ENCODE measurements at regions not wholly inside any gene's neighbourhood (a gene's known extent, or its start where the extent isn't known, plus 50 kb on each side); places are given as distances from the start of the nearest gene placed in this dataset.

DNA sequence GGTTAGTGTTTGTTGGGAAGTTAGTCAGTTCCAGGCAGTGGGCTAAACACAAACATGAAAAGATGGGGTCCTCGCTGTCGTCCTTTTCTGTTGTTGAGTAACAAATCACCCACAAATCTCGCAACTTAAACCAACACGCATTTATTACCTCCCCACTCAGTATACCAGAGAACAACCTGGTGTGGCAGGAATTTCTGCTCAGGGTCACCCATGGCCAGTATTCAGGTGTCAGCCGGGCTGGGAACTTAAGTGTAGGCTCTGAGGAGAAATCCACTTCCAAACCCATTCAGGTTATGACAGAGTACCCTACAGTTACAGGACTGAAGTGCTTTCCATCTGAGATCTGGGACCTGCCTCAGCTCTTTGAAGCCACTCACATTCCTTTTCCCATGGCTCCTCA is 73.6 kb upstream of the SP4 start:
- DNase-seq (ENCODE audit: low read depth, low spot score) (no peak), FAIRE-seq (no peak), ATAC-seq (no peak)
- in situ Hi-C loops (cut with MboI) = loop anchor here (10.0 to 25.0 kb wide), 2 partner anchors 591 to 1117 kb away; partner anchors contain the start of gene CDCA7L
- Histone ChIP-seq H3K9ac (ENCODE audit: control insufficient read depth, insufficient read depth, low read length) (no peak overlapping the region), H3K4me3 (no peak overlapping the region), H3K9me3 (replicated peaks; ENCODE audit: control insufficient read depth, insufficient read depth, low read length) (peaks cover 5% of the 10 kb centered on the region), H3K27me3 (replicated peaks in 1 of 2; ENCODE audit: control insufficient read depth in 2 of 2, insufficient read depth in 2 of 2, low read length in 1 of 2) (no peaks in the 10 kb centered on the region), H3K4me2 (ENCODE audit: control insufficient read depth, insufficient read depth) (no peak overlapping the region), H3K4me1 (ENCODE audit: control insufficient read depth, insufficient read depth, low read length) (peaks cover 45% of the 10 kb centered on the region), H3K27ac (ENCODE audit: control insufficient read depth, insufficient read depth) (peak overlapping the region; percentile 85), H2AFZ (ENCODE audit: control insufficient read depth, low read depth, low read length) (no peak overlapping the region), H3K79me2 (ENCODE audit: control insufficient read depth, insufficient read depth, low read length) (no peaks in the 10 kb centered on the region), H3K36me3 (ENCODE audit: control insufficient read depth in 2 of 2, insufficient read depth in 2 of 2, low read length in 1 of 2) (no peaks in the 10 kb centered on the region), H4K20me1 (ENCODE audit: control insufficient read depth, insufficient read depth) (no peaks in the 10 kb centered on the region)
- intact Hi-C loops (cut with micrococcal nuclease; ENCODE audit: unreplicated experiment) = loop anchor here (5.0 to 10.0 kb wide), 2 partner anchors 47 to 591 kb away; partner anchors contain the start of gene CDCA7L
- WGBS (ENCODE audit: insufficient coverage, insufficient replicate concordance, low lambda C conversion rate, missing lambda C conversion rate) = 88% methylated on average over 5 of the region's 5 CpGs
- CTCF ChIA-PET = interaction anchor here (0.6 to 2.2 kb wide), 2 partner anchors 19 to 91 kb away, joined by 3 to 13 read pairs; no protein-coding TSS in a partner anchor
- POLR2A ChIA-PET = interaction anchor here (0.6 to 2.2 kb wide), 2 partner anchors 73 to 95 kb away, joined by 4 to 17 read pairs; partner anchors contain the start of gene SP4
- TF ChIP-seq, protein P1, sequence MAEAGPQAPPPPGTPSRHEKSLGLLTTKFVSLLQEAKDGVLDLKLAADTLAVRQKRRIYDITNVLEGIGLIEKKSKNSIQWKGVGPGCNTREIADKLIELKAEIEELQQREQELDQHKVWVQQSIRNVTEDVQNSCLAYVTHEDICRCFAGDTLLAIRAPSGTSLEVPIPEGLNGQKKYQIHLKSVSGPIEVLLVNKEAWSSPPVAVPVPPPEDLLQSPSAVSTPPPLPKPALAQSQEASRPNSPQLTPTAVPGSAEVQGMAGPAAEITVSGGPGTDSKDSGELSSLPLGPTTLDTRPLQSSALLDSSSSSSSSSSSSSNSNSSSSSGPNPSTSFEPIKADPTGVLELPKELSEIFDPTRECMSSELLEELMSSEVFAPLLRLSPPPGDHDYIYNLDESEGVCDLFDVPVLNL (IDR thresholded peaks at IDR 0.05; ENCODE audit: low read depth, low read length) = no peak
- TF ChIP-seq IKZF1 (conservative IDR thresholded peaks at IDR 0.05) (no peak), MTA2 (IDR thresholded peaks at IDR 0.05; ENCODE audit: low read depth) (no peak), YY1 (IDR thresholded peaks at IDR 0.05; ENCODE audit: low read depth, low read length) (no peak), TCF3 (IDR thresholded peaks at IDR 0.05; ENCODE audit: borderline replicate concordance, insufficient read depth, low read depth, low read length) (no peak), NBN (IDR thresholded peaks at IDR 0.05) (no peak), MYB (IDR thresholded peaks at IDR 0.05; ENCODE audit: borderline replicate concordance, low read depth, low read length) (no peak)
- TF ChIP-seq, protein P2, sequence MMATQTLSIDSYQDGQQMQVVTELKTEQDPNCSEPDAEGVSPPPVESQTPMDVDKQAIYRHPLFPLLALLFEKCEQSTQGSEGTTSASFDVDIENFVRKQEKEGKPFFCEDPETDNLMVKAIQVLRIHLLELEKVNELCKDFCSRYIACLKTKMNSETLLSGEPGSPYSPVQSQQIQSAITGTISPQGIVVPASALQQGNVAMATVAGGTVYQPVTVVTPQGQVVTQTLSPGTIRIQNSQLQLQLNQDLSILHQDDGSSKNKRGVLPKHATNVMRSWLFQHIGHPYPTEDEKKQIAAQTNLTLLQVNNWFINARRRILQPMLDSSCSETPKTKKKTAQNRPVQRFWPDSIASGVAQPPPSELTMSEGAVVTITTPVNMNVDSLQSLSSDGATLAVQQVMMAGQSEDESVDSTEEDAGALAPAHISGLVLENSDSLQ (IDR thresholded peaks at IDR 0.05) = no peak
- TF ChIP-seq, protein P3, sequence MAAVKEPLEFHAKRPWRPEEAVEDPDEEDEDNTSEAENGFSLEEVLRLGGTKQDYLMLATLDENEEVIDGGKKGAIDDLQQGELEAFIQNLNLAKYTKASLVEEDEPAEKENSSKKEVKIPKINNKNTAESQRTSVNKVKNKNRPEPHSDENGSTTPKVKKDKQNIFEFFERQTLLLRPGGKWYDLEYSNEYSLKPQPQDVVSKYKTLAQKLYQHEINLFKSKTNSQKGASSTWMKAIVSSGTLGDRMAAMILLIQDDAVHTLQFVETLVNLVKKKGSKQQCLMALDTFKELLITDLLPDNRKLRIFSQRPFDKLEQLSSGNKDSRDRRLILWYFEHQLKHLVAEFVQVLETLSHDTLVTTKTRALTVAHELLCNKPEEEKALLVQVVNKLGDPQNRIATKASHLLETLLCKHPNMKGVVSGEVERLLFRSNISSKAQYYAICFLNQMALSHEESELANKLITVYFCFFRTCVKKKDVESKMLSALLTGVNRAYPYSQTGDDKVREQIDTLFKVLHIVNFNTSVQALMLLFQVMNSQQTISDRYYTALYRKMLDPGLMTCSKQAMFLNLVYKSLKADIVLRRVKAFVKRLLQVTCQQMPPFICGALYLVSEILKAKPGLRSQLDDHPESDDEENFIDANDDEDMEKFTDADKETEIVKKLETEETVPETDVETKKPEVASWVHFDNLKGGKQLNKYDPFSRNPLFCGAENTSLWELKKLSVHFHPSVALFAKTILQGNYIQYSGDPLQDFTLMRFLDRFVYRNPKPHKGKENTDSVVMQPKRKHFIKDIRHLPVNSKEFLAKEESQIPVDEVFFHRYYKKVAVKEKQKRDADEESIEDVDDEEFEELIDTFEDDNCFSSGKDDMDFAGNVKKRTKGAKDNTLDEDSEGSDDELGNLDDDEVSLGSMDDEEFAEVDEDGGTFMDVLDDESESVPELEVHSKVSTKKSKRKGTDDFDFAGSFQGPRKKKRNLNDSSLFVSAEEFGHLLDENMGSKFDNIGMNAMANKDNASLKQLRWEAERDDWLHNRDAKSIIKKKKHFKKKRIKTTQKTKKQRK (IDR thresholded peaks at IDR 0.05; ENCODE audit: low read depth, low read length) = no peak
- TF ChIP-seq, protein P4, sequence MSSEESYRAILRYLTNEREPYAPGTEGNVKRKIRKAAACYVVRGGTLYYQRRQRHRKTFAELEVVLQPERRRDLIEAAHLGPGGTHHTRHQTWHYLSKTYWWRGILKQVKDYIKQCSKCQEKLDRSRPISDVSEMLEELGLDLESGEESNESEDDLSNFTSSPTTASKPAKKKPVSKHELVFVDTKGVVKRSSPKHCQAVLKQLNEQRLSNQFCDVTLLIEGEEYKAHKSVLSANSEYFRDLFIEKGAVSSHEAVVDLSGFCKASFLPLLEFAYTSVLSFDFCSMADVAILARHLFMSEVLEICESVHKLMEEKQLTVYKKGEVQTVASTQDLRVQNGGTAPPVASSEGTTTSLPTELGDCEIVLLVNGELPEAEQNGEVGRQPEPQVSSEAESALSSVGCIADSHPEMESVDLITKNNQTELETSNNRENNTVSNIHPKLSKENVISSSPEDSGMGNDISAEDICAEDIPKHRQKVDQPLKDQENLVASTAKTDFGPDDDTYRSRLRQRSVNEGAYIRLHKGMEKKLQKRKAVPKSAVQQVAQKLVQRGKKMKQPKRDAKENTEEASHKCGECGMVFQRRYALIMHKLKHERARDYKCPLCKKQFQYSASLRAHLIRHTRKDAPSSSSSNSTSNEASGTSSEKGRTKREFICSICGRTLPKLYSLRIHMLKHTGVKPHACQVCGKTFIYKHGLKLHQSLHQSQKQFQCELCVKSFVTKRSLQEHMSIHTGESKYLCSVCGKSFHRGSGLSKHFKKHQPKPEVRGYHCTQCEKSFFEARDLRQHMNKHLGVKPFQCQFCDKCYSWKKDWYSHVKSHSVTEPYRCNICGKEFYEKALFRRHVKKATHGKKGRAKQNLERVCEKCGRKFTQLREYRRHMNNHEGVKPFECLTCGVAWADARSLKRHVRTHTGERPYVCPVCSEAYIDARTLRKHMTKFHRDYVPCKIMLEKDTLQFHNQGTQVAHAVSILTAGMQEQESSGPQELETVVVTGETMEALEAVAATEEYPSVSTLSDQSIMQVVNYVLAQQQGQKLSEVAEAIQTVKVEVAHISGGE (CRISPR knock-in tag; IDR thresholded peaks at IDR 0.05) = no peak
- TF ChIP-seq, protein P5, sequence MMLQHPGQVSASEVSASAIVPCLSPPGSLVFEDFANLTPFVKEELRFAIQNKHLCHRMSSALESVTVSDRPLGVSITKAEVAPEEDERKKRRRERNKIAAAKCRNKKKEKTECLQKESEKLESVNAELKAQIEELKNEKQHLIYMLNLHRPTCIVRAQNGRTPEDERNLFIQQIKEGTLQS (IDR thresholded peaks at IDR 0.05; ENCODE audit: borderline replicate concordance, extremely low read depth, low read depth, low read length) = no peak
- no TSS peak for BruUV-seq (replicated peaks)
- RAD21 ChIA-PET (ENCODE audit: unreplicated experiment) = interaction anchor here (1.4 to 3.0 kb wide), 9 partner anchors 9 to 100 kb away, joined by 3 to 37 read pairs (median 18); partner anchors contain the start of gene SP4
- SMC1A ChIA-PET (ENCODE audit: uncharacterized antibody, unreplicated experiment) = interaction anchor here (1.2 to 3.1 kb wide), 8 partner anchors 10 to 97 kb away, joined by 3 to 52 read pairs (median 12); partner anchors contain the start of gene SP4
